ENCODE measurements at regions not wholly inside any gene's neighbourhood (a gene's known extent, or its start where the extent isn't known, plus 50 kb on each side); places are given as distances from the start of the nearest gene placed in this dataset.

DNA sequence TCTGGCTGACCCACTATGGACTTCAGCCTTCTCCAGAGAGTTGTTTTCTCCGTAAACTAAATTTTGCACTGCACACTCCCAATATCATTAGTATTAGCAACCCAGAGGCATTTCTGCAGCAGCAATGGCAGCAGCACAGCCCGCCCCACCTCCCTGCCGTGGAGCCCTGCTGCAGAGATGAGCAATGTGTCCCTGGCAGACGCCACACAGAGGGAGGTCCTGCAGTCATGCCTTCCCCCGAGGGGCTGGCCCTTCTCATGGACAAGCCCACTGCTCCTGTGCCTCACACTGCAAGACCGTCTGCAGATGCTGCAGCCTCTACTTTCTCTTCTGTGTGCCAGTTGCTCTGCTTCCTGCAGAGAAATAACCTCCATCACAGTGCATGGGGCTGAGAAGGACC lies 393.4 kb upstream of the MKI67 start:
- TF ChIP-seq, protein P1, sequence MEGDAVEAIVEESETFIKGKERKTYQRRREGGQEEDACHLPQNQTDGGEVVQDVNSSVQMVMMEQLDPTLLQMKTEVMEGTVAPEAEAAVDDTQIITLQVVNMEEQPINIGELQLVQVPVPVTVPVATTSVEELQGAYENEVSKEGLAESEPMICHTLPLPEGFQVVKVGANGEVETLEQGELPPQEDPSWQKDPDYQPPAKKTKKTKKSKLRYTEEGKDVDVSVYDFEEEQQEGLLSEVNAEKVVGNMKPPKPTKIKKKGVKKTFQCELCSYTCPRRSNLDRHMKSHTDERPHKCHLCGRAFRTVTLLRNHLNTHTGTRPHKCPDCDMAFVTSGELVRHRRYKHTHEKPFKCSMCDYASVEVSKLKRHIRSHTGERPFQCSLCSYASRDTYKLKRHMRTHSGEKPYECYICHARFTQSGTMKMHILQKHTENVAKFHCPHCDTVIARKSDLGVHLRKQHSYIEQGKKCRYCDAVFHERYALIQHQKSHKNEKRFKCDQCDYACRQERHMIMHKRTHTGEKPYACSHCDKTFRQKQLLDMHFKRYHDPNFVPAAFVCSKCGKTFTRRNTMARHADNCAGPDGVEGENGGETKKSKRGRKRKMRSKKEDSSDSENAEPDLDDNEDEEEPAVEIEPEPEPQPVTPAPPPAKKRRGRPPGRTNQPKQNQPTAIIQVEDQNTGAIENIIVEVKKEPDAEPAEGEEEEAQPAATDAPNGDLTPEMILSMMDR (IDR thresholded peaks at IDR 0.05; ENCODE audit: control extremely low read depth, extremely low read depth): no peak
- Histone ChIP-seq H3K4me1 (ENCODE audit: control insufficient read depth in 5 of 5, insufficient read depth in 5 of 5, low read length in 5 of 5) (no peaks in the 10 kb centered on the region), H3K9me3 (ENCODE audit: control insufficient read depth in 4 of 4, insufficient read depth in 3 of 4, low read length in 3 of 4) (peaks cover 0 to 6% (median 0%) of the 10 kb centered on the region in 4 donors), H3K4me3 (no peak overlapping the region), H3K9ac (ENCODE audit: insufficient read depth in 1 of 2, low read length in 2 of 2) (no peak overlapping the region), H3K36me3 (ENCODE audit: control insufficient read depth in 4 of 4, insufficient read depth in 4 of 4, low read length in 4 of 4) (no peaks in the 10 kb centered on the region), H3K27ac (ENCODE audit: low read depth in 1 of 2, low read length in 1 of 2) (no peak overlapping the region), H3K27me3 (ENCODE audit: control insufficient read depth in 3 of 3, insufficient read depth in 3 of 3, low read length in 2 of 3) (peaks cover 0 to 6% (median 0%) of the 10 kb centered on the region in 3 donors)
- ATAC-seq (ENCODE audit: insufficient read depth, low FRiP score): no peak
- WGBS, 2 donors: 61 to 63% methylated on average over 6 of the region's 6 CpGs
- DNase-seq: peak in 2 of 3 donors; percentile 23 to 30

DNA sequence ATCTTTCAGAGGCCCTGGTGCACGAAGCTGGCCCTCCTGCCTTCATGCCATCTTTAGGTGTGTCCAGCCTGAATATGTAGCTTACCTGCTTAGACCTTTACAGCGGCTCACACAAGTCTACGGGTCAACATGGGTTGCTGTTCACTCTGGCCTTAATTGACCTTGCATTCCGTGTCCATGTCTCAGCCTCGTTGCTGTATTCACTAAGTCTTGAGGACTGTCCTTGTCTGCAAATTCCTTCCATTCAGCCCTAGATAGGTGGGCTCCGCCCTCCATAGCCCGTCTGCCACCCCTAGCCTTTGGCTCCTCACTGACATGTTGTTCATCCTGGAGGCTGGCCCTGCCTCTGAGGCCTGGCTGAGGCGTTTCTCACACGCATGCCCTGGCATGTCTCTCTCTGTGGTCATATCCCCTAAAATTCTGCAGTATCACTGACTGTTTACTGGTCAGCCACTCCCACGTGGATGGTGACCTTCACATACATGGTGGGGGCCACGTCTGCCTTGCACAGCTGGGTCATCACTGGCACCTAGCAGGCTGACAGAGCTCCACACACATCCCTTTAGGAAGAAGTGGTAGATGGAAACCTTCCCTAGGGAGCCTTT lies 394.1 kb upstream of the MKI67 start:
- Histone ChIP-seq H3K9ac (ENCODE audit: insufficient read depth in 1 of 2, low read length in 2 of 2) (no peak overlapping the region), H3K9me3 (ENCODE audit: control insufficient read depth in 4 of 4, insufficient read depth in 3 of 4, low read length in 3 of 4) (peaks cover 0 to 6% (median 0%) of the 10 kb centered on the region in 4 donors), H3K27ac (ENCODE audit: low read depth in 1 of 2, low read length in 1 of 2) (no peak overlapping the region), H3K36me3 (ENCODE audit: control insufficient read depth in 4 of 4, insufficient read depth in 4 of 4, low read length in 4 of 4) (no peaks in the 10 kb centered on the region), H3K4me1 (ENCODE audit: control insufficient read depth in 5 of 5, insufficient read depth in 5 of 5, low read length in 5 of 5) (no peaks in the 10 kb centered on the region), H3K27me3 (ENCODE audit: control insufficient read depth in 3 of 3, insufficient read depth in 3 of 3, low read length in 2 of 3) (peaks cover 0 to 6% (median 0%) of the 10 kb centered on the region in 3 donors), H3K4me3 (no peak overlapping the region)
- DNase-seq (no peak), ATAC-seq (ENCODE audit: insufficient read depth, low FRiP score) (no peak)
- WGBS, 2 donors: 88 to 93% methylated on average over 11 of the region's 11 CpGs
- TF ChIP-seq, protein P1 (IDR thresholded peaks at IDR 0.05; ENCODE audit: control extremely low read depth, extremely low read depth): no peak

DNA sequence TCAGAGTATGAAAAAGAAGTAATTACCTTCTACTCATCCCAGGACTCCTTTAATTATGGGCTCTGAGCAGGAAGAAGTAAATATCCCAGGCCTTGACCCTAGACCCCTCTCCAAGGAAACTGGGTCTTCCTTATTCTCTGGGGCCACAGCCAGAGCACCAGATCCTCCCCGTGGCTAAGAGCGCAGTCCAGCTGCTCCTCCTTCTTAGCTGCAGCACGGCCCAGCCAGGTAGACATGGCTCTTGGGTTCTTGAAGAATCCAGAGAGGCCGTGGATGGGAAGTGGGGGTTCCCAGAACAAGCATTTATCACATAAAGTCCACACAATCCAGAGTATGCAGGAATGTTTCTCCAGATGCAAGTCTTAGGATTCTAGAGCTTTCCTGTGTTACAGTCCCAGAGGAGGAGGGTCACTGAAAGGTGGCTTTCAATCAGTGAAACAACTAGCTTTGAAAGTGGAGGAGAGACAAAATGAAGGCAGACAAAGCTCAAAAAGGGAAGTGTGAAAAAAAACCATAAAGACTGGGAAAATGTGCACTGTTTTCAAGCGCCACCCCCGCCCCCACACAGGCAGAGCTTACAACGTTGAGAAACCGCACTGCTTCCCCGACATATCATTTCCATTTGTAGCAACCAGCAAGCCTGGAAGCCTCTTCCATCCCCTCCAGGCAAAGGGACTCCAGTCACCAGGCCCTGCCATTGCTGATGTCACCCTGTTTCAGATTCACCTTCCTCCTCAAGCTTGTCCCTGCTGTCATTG lies 396.5 kb upstream of the MKI67 start:
- 70 to 72% methylated on average over 9 of the region's 9 CpGs for WGBS, 2 donors
- H3K9me3 ChIP-seq (ENCODE audit: control insufficient read depth in 4 of 4, insufficient read depth in 3 of 4, low read length in 3 of 4): peaks cover 0 to 6% (median 0%) of the 10 kb centered on the region in 4 donors
- no peaks in the 10 kb centered on the region for H3K27me3 ChIP-seq (ENCODE audit: control insufficient read depth in 3 of 3, insufficient read depth in 3 of 3, low read length in 2 of 3)
- H3K36me3 ChIP-seq (ENCODE audit: control insufficient read depth in 4 of 4, insufficient read depth in 4 of 4, low read length in 4 of 4): no peaks in the 10 kb centered on the region
- H3K4me1 ChIP-seq (ENCODE audit: control insufficient read depth in 5 of 5, insufficient read depth in 5 of 5, low read length in 5 of 5): peaks cover 0 to 17% (median 0%) of the 10 kb centered on the region in 5 donors
- DNase-seq (no peak), ATAC-seq (ENCODE audit: insufficient read depth, low FRiP score) (no peak)
- no peak overlapping the region for H3K4me3 ChIP-seq
- H3K9ac ChIP-seq (ENCODE audit: insufficient read depth in 1 of 2, low read length in 2 of 2): no peak overlapping the region
- TF ChIP-seq, protein P1 (IDR thresholded peaks at IDR 0.05; ENCODE audit: control extremely low read depth, extremely low read depth): no peak
- no peak overlapping the region for H3K27ac ChIP-seq (ENCODE audit: low read depth in 1 of 2, low read length in 1 of 2)

All from lung (tissue), 11 donors.